Stimulated activated CD4-positive, alpha-beta T cell treated with anti-CD3 and anti-CD28 coated beads, TNF-alpha, amount 100 ng/mL, for 48 hours (primary cell): ENCODE measurements at regions not wholly inside any gene's neighbourhood (a gene's known extent, or its start where the extent isn't known, plus 50 kb on each side); places are given as distances from the start of the nearest gene placed in this dataset.
"Not testable (repeated sequence)": the region's sequence is repeated elsewhere in the genome, so short reads cannot be mapped to it uniquely, and the experiment has no call there.

Experiments used
- DNase-seq, 3 donors: peaks; one replicate each; pipeline ENCODE4 v3.0.0-alpha.2; 2020; ENCODE audit warnings: low read depth in 3 of 3

DNA sequence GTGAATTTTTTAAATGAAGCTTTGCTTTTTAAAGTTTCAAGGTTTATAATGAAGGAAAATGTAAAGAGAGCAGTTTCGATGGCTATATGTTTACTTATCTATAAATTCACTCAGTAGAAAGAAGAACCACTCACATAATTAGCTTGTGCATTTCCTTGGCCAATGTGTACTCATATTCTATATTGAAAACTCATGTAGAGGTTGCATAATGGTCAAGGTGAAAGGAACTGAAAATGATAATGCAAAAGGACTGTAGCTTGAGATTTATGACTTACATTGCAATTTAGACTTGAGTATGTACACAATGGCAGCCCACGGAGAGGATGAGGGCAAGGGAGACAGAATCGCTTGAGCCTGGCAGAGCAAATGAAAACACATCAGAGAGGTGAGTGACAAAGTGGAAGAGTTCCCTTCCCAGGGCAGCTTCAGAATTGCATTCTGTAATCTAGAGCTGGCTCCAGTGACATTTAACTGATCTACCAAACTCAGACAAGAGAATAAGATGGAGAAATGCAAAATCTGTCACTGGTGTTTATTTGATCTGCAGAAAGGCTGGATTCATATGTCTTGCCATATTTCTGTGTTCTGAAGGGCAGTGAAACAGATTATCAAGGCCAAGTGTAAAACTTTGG lies 191.8 kb downstream of the TMEM200A start:
- DNase-seq: no peak

- no peak for DNase-seq
These were observed 192.3 kb downstream of the TMEM200A start for GRCh38 chr6:130558131-130558530.

GRCh38 chr6:130559166-130559565 lies 193.3 kb downstream of the TMEM200A start:
- DNase-seq: no peak

DNA sequence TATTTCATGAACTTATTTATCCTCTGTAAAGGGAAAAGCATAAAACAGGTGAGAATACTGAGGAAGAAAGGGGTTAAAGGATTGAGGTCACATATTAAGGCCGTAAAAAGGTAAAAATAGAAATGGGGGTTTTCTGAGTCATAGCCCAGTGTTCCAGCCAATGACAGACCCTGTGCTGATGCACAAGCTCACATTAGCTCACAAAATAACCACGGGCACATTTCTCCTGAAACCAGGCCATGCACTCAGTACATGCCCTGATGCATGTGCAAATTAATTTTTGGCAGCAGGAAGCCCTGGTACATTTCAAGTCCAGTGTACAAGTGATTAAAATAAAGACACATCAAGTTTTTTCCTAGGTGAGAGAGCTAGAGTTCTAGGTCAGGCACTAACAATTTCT lies 194.4 kb downstream of the TMEM200A start:
- no peak for DNase-seq

DNA sequence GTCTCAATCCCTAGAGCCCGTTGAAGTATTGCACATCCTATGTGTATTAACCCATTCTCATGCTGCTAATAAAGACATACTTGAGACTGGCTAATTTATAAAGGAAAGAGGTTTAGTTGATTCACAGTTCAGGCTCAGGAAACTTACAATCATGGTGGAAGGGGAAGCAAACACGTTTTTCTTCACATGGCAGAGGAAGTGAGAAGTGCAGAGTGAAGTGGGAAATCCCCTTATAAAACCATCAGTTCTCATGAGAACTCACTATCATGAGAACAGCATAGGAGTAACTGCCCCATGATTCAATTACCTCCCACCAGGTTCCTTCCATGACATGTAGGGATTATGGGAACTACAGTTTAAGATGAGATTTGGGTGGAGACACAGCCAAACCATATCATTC lies 195.3 kb downstream of the TMEM200A start:
- DNase-seq: not testable (repeated sequence)

- DNase-seq: no peak
These were observed 199.9 kb downstream of the TMEM200A start for GRCh38 chr6:130565696-130566095.

- DNase-seq: no peak
These were observed 208.3 kb downstream of the TMEM200A start for GRCh38 chr6:130574146-130574545.

- no peak for DNase-seq
These were observed 209.7 kb downstream of the TMEM200A start for GRCh38 chr6:130575557-130575956.

DNA sequence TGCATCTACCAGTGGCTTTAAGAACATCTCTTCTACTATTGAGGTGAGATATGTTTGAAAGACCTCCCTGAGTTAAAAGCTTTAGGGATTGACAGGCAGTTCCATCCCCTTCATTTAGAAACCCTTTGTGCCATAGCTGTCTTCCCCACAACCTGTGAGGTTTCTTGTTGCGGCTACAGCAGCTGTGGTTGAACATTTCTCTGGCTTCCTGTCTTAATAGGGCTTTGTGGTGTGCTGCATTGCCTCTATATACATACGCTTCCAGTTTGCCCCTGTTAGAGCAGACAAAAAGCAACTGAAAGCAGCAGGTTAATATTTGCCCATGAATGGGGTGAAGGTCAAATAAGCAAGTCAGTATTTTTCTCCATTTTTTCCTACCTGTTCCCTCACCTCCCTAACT lies 210.2 kb downstream of the TMEM200A start:
- DNase-seq: peak; percentile 17 to 41 (median 21)

DNA sequence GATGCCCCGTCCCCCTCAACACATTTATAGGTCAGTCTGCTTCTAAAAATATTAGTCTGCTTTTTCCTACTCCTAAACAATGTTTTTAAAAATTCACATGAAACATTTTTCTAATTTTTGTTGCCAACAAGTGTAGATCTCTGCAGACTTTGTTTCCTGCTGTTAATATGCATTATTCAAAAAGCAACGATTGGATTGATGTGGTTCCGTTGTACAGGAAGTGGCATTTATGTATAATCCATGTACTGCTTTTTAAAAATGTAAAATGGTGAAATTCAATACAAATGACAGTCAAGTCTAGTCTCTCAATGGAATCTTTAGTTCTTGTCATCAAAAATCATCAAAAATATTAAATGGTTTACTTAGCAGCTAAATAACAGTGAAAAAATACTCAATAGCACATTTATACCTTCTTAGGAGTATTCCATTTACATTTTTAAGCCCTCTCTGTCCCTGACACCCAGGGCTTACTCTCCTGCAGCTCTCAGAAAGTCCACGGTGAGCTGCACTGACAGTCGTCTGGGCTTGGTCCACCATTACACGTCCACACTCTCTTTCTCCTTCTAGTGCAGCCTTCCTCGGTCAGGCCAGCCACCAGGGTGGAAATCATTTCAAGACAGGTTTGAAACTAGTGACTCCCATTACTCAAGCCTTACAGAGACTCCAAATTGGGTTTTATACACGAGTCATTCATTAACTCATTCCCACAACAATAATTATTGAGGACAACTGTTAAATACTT lies 211.5 kb downstream of the TMEM200A start:
- no peak for DNase-seq

GRCh38 chr6:130578713-130579112 lies 212.9 kb downstream of the TMEM200A start:
- no peak for DNase-seq

- no peak for DNase-seq
These were observed 217.5 kb downstream of the TMEM200A start for GRCh38 chr6:130583268-130583667.

DNA sequence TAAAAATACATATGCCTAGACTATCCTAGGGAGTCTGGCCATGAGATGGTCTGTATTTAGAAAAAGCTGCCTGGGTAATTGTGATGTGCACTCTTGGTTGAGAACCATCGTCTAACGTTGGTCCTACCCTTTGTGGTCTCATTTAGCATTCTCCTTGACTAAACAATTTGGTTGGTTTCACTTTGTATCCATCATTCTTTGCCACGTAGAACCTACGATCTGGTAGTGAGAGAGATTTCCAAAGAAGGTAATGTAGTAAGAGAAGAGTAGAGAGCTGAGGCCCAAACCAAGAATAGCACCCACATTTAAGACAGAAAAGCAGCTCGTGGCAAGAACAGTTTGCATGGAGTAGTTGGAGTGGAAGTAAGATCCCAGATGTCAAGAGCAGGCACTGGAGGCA lies 219.8 kb downstream of the TMEM200A start:
- DNase-seq: no peak

- no peak for DNase-seq
These were observed 222.1 kb downstream of the TMEM200A start for GRCh38 chr6:130587778-130588520.

DNA sequence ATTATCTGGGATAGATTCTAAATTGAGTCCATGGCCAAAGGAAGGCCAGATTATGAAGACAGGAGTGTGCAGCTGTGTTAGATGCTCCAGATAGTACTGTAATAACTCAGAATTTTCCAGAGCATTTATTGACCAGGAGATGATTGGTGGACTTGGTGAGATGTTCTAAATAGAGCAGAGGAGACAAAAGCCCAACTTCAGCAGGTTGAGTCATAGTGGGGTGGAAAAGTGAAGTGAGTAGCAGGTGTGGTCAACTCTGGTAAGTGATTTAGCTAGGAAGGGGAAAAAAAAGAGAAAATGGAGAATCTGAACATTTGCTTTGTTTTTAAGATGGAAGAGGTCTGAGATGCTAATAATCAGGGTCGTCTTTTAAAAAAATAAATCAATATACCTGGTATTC lies 227.4 kb downstream of the TMEM200A start:
- no peak for DNase-seq

DNA sequence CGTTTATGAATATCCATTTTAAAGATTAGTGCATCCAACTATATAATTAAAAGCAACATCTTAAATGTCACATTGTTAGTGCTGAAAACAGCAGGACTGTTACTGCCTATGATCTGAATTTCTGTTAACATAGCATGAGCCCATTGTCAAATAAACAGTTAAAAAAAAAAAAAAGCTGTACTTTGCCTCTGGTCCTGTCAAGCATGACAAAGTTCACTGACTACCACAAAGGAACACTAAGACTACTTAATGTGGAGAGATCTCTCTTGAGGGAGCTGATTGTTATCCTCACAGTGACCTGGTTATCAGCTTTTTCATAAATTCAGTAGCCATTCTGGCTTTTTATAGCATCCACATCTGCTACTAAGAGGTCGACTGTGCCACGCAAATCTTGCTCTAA lies 228.1 kb downstream of the TMEM200A start:
- no peak for DNase-seq

DNA sequence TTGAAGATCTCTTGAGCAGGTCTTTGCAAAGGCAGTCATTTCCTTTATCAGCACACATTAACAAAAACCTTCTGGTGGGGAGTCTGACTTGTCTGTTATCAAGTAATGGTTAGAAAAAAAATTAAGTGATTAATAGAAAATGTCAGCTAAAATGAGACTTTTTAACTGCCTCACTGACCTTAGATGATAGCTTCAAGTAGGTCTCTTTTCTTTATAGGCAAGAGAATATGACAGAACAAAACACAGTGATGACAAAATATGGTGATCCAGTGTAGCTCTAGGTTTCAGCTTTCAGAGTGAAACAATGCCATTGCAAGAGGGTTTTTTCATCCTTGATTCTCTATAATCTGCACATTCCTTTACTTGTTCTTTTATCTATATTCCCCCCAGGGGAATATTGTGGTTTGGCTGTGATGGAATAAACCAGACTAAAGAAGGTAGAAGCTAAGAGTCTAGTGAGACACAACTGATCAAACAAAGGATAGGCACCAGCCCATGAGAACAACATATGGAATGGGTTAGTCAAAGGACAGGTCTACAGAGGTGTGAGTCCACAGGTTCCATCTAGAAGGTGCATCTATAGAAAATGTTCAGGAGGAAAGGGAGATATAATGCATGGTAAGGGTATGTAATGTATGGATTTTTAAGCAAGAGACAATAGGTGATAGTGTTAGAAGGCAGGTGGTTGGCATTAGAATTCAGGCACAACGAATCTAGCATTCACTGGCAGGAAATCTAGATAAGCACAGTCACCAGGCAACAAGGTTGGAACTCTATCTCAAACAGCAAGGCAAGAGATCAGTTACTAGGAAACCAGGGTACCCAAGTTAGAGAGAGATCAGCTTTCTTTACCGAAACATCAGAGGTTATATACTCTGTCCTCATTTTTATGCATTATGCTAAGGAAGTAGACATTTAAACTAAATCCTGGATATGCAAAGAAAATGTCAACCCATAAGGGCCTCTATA lies 228.9 kb upstream of the SMLR1 start:
- no peak for DNase-seq

GRCh38 chr6:130600880-130601341 lies 226.3 kb upstream of the SMLR1 start:
- DNase-seq: no peak

DNA sequence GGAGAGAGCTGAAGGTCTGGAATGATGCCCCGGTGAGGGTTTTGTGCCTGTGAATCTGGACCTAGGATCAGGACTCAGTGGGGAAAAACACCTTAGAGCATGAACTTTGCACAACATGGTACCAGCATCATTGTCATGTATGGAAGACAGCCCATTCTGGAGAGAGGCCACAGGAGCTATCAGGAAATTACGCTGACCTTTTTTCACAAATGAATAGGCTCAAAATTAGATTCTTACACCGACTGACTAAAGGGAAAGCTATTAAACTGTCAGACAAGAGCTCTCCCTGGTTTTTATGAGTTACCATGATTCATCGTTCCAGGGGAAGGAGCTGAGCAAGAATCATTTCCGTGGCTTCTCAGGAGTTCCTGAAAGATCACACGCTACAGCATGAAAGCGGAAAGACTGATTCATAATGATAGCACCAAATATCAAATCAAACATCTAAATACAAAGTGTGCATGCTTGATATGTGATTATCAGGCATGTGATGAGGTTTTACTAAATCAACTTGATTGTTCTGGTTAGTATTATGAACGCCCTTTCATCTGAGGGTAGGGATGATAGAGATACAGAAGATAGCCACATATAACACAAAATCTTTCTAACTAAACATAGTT lies 224.9 kb upstream of the SMLR1 start:
- DNase-seq: peak in 1 of 3 donors; percentile 26

DNA sequence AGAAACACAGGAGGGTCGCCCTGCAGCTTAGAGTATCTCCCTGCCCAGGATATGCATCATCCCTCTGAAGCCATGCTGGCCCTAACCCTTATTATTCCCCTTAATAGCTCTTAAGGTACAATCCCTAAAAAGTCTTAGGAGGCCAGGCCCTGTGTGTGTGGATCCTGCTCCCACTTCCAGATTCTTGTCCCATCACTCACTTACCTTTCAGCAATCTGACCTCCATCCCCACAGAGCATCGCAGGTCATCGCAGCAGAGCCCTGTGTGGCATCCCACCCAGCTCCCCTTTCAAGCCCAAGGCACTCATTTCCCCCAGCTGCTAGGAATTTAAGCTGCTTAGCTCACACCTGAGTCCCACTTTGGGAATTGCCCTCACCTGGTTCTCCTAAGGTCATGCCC lies 223.8 kb upstream of the SMLR1 start:
- no peak for DNase-seq

- no peak for DNase-seq
These were observed 222.3 kb upstream of the SMLR1 start for GRCh38 chr6:130604841-130605399.
